ENCODE measurements at regions not wholly inside any gene's neighbourhood (a gene's known extent, or its start where the extent isn't known, plus 50 kb on each side); places are given as distances from the start of the nearest gene placed in this dataset.

- Histone ChIP-seq H3K79me1 (ENCODE audit: low read depth, low read length) (no peaks in the 10 kb centered on the region), H3K27me3 (replicated peaks in 1 of 4; ENCODE audit: control insufficient read depth in 3 of 4, extremely low read depth in 1 of 4, insufficient read depth in 3 of 4, low read length in 3 of 4) (no peaks in the 10 kb centered on the region), H4K20me1 (replicated peaks in 1 of 2; ENCODE audit: control insufficient read depth in 1 of 2, insufficient read depth in 2 of 2, low read length in 2 of 2) (no peaks in the 10 kb centered on the region), H3K14ac (ENCODE audit: insufficient read length) (no peak overlapping the region), H3K4me1 (replicated peaks in 1 of 4; ENCODE audit: control insufficient read depth in 3 of 4, insufficient read depth in 4 of 4, low read length in 3 of 4) (no peaks in the 10 kb centered on the region), H3K9ac (replicated peaks in 1 of 4; ENCODE audit: extremely low read depth in 1 of 4, low read depth in 3 of 4, low read length in 3 of 4) (no peak overlapping the region), H3K9me3 (ENCODE audit: insufficient read depth in 2 of 2, low read depth in 1 of 2, low read length in 1 of 2) (no peaks in the 10 kb centered on the region), H2BK20ac (ENCODE audit: low read length) (no peak overlapping the region), H3K27ac (ENCODE audit: low read depth, low read length) (no peak overlapping the region), H3K23ac (ENCODE audit: insufficient read length) (no peak overlapping the region), H3K4me3 (ENCODE audit: extremely low read depth in 1 of 4, insufficient read depth in 2 of 4, low read depth in 3 of 4, low read length in 4 of 4) (no peak overlapping the region), H2AFZ (ENCODE audit: low read length) (no peak overlapping the region), H2BK120ac (replicated peaks; ENCODE audit: low read depth, low read length) (no peak overlapping the region), H3K56ac (replicated peaks; ENCODE audit: insufficient read length, low read depth, low read length) (no peak overlapping the region), H3K4ac (replicated peaks; ENCODE audit: insufficient read length, low read depth, low read length) (no peak overlapping the region), H3K4me2 (ENCODE audit: insufficient read depth in 1 of 2, low read depth in 2 of 2, low read length in 2 of 2) (no peak overlapping the region), H3K18ac (ENCODE audit: extremely low read depth, low read length) (no peak overlapping the region), H4K5ac (ENCODE audit: insufficient read length, low read depth, low read length) (no peak overlapping the region), H2BK5ac (ENCODE audit: low read depth, low read length) (no peak overlapping the region), H3K23me2 (ENCODE audit: low read depth, low read length) (no peaks in the 10 kb centered on the region), H2BK12ac (ENCODE audit: low read depth, low read length) (no peak overlapping the region), H4K91ac (replicated peaks; ENCODE audit: insufficient read length, low read length) (no peak overlapping the region), H2BK15ac (ENCODE audit: low read length) (no peak overlapping the region), H2AK5ac (ENCODE audit: low read depth, low read length) (no peak overlapping the region), H4K8ac (ENCODE audit: extremely low read depth, insufficient read depth, low read length) (no peak overlapping the region), H3K36me3 (ENCODE audit: control insufficient read depth in 2 of 4, insufficient read depth in 4 of 4, low read length in 3 of 4) (no peaks in the 10 kb centered on the region), H3K79me2 (ENCODE audit: control insufficient read depth in 1 of 2, insufficient read depth in 2 of 2, low read length in 2 of 2) (no peaks in the 10 kb centered on the region)
- ChIA-PET POLR2A (ENCODE audit: partially characterized antibody) (no interaction called here), CTCF (ENCODE audit: partially characterized antibody) (interaction anchor here (2.6 kb wide), 1 partner anchor 629 kb away, joined by 8 read pairs; no protein-coding TSS in a partner anchor)
- FAIRE-seq, result no peak
- WGBS, 2 experiments (ENCODE audit: extremely low coverage in 1 of 2, insufficient coverage in 1 of 2, insufficient read length in 1 of 2, insufficient replicate concordance in 2 of 2, low coverage in 1 of 2, low lambda C conversion rate in 2 of 2, missing lambda C conversion rate in 1 of 2), result 85% methylated on average over 6 of the region's 6 CpGs; no CpG with 5 or more reads in 1 of the 2 experiments
- TF ChIP-seq POLR2AphosphoS5 (IDR thresholded peaks at IDR 0.05; ENCODE audit: low read depth, low read length) (no peak), CEBPB (IDR thresholded peaks at IDR 0.05; ENCODE audit: low read depth, low read length) (no peak), CBX8 (IDR thresholded peaks at IDR 0.05; ENCODE audit: borderline replicate concordance, low read depth, low read length) (no peak)
- no peak for DNase-seq (ENCODE audit: low read depth in 1 of 2, low spot score in 2 of 2)
Observed at GRCh38 chr5:15366676-15367391, 133.1 kb upstream of the FBXL7 start.

Data from H1 (cell line).